GM18873 (cell line): ENCODE measurements at regions not wholly inside any gene's neighbourhood (a gene's known extent, or its start where the extent isn't known, plus 50 kb on each side); places are given as distances from the start of the nearest gene placed in this dataset.

Experiments used
- ATAC-seq: cut with Tn5 transposase; IDR thresholded peaks from one replicate; pipeline ENCODE4 v1.9.1; 2021; ENCODE audit warnings: mild to moderate bottlenecking, moderate library complexity, moderate number of reproducible peaks; ENCODE audit not compliant: unreplicated experiment, low FRiP score

- no peak for ATAC-seq
Observed at GRCh38 chr11:8740129-8740528, 57.5 kb downstream of the RPL27A start.

GRCh38 chr11:8744423-8744822 is 61.8 kb downstream of the RPL27A start:
- no peak for ATAC-seq

GRCh38 chr11:8745431-8746253 is 63.0 kb downstream of the RPL27A start:
- ATAC-seq: no peak

GRCh38 chr11:8746331-8746974 is 63.9 kb downstream of the RPL27A start:
- ATAC-seq: no peak

- ATAC-seq: no peak
Observed at GRCh38 chr11:8747173-8747572, 64.6 kb downstream of the RPL27A start.

GRCh38 chr11:8748317-8748716 is 65.7 kb downstream of the RPL27A start:
- no peak for ATAC-seq

GRCh38 chr11:8749202-8749601 is 66.6 kb downstream of the RPL27A start:
- no peak for ATAC-seq

GRCh38 chr11:8754241-8754640 is 71.6 kb downstream of the RPL27A start:
- no peak for ATAC-seq

- ATAC-seq: no peak
Observed at GRCh38 chr11:8756201-8756600, 73.6 kb downstream of the RPL27A start.

- ATAC-seq: no peak
Observed at GRCh38 chr11:8757047-8757446, 74.5 kb downstream of the RPL27A start.

- no peak for ATAC-seq
Observed at GRCh38 chr11:8757533-8757932, 74.9 kb downstream of the RPL27A start.

GRCh38 chr11:8758619-8759169 is 76.1 kb downstream of the RPL27A start:
- ATAC-seq: no peak

GRCh38 chr11:8759634-8760033 is 77.0 kb downstream of the RPL27A start:
- no peak for ATAC-seq

- no peak for ATAC-seq
Observed at GRCh38 chr11:8760896-8761295, 78.3 kb downstream of the RPL27A start.

GRCh38 chr11:8763070-8763685 is 80.6 kb downstream of the RPL27A start:
- ATAC-seq: no peak

GRCh38 chr11:8765294-8765693 is 82.7 kb downstream of the RPL27A start:
- ATAC-seq: no peak

- ATAC-seq: no peak
Observed at GRCh38 chr11:8766043-8766987, 83.7 kb downstream of the RPL27A start.

GRCh38 chr11:8766988-8767374 is 84.4 kb downstream of the RPL27A start:
- no peak for ATAC-seq

- no peak for ATAC-seq
Observed at GRCh38 chr11:8767466-8768142, 85.0 kb downstream of the RPL27A start.
